Esophagus muscularis mucosa (tissue), 4 donors: ENCODE measurements at regions not wholly inside any gene's neighbourhood (a gene's known extent, or its start where the extent isn't known, plus 50 kb on each side); places are given as distances from the start of the nearest gene placed in this dataset.

ENCODE experiments used
- EP300 ChIP-seq: sonication (generic); formaldehyde crosslinking; IDR thresholded peaks from one replicate; pipeline ENCODE4 v1.6.1; 2017; ENCODE audit warnings: antibody characterized with exemption
- POLR2A ChIP-seq: fragments of 450-650 bp; IDR thresholded peaks from one replicate; pipeline ENCODE4 v1.6.1; 2017; ENCODE audit warnings: antibody characterized with exemption, moderate library complexity, mild to moderate bottlenecking, low read depth
- POLR2AphosphoS5 ChIP-seq, 2 donors: sonication (generic); formaldehyde crosslinking; IDR thresholded peaks; one replicate each; pipeline ENCODE4 v1.6.1; 2017; ENCODE audit warnings: antibody characterized with exemption in 2 of 2
- TF ChIP-seq, protein P1 (sequence below), 3 experiments: fragments of 200-600 bp in 2 of 3; fragments of 450-650 bp in 1 of 3; sonication (generic) in 2 of 3; IDR thresholded peaks; one replicate each; pipeline ENCODE4 v1.5.1; 2017 to 2019; ENCODE audit warnings: antibody characterized with exemption in 3 of 3, mild to moderate bottlenecking in 2 of 3, moderate library complexity in 1 of 3

- TF ChIP-seq, protein P1, sequence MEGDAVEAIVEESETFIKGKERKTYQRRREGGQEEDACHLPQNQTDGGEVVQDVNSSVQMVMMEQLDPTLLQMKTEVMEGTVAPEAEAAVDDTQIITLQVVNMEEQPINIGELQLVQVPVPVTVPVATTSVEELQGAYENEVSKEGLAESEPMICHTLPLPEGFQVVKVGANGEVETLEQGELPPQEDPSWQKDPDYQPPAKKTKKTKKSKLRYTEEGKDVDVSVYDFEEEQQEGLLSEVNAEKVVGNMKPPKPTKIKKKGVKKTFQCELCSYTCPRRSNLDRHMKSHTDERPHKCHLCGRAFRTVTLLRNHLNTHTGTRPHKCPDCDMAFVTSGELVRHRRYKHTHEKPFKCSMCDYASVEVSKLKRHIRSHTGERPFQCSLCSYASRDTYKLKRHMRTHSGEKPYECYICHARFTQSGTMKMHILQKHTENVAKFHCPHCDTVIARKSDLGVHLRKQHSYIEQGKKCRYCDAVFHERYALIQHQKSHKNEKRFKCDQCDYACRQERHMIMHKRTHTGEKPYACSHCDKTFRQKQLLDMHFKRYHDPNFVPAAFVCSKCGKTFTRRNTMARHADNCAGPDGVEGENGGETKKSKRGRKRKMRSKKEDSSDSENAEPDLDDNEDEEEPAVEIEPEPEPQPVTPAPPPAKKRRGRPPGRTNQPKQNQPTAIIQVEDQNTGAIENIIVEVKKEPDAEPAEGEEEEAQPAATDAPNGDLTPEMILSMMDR (IDR thresholded peaks at IDR 0.05) = no peak
- no peak for TF ChIP-seq POLR2AphosphoS5 (IDR thresholded peaks at IDR 0.05)
- no peak for TF ChIP-seq POLR2A
- TF ChIP-seq EP300 = no peak
Observed at GRCh38 chr10:4482659-4483058, 343.3 kb upstream of the AKR1E2 start.
